GM12878 (cell line): ENCODE measurements at regions not wholly inside any gene's neighbourhood (a gene's known extent, or its start where the extent isn't known, plus 50 kb on each side); places are given as distances from the start of the nearest gene placed in this dataset.

Experiments
- ATAC-seq: fragments of 200-7000 bp; cut with Tn5 transposase; 3 replicates; pipeline ENCODE4 v1.9.1; 2020; ENCODE audit warnings: mild to moderate bottlenecking, moderate library complexity
- BruUV-seq: library from RNA; stranded (reverse); fragments of 400-500 nt; replicated peaks from 2 replicates; lab custom pipeline; 2021; lab: Mats Ljungman, UMichigan
- CTCF ChIA-PET: fragments of 300-600 bp; sonication (Branson Sonifier 250); formaldehyde crosslinking; extraction: SDS; loops from one replicate; lab custom pipeline; 2021; ENCODE audit warnings: inconsistent platforms; lab: Yijun Ruan, JAX
- POLR2A ChIA-PET: fragments of 350-600 bp; formaldehyde crosslinking; extraction: SDS; loops from one replicate; lab custom pipeline; 2021; ENCODE audit warnings: inconsistent platforms; lab: Charles Lee
- RAD21 ChIA-PET: fragments of 300-600 bp; sonication (Branson Sonifier 250); formaldehyde crosslinking; loops from one replicate; lab custom pipeline; 2023; ENCODE audit warnings: antibody characterized with exemption; ENCODE audit not compliant: unreplicated experiment; lab: Charles Lee
- SMC1A ChIA-PET: fragments of 300-600 bp; sonication (Branson Sonifier 250); formaldehyde crosslinking; loops from one replicate; lab custom pipeline; 2023; ENCODE audit not compliant: unreplicated experiment, uncharacterized antibody; lab: Charles Lee
- DNase-seq: peaks from one replicate; pipeline ENCODE4 v3.0.0-alpha.2; 2011; ENCODE audit warnings: low read depth, low spot score
- FAIRE-seq: peaks from 3 replicates; lab custom pipeline; 2011; peaks lifted over from hg19 to GRCh38; lab: Jason Lieb, UNC
- H2AFZ ChIP-seq: 2 replicates; pipeline ENCODE4 v1.6.0; 2011; ENCODE audit warnings: low read depth, low read length, control low read depth; ENCODE audit not compliant: control insufficient read depth
- H3K27ac ChIP-seq: 2 replicates; pipeline ENCODE4 v1.5.1; 2011; ENCODE audit warnings: control low read depth; ENCODE audit not compliant: control insufficient read depth, insufficient read depth
- H3K27me3 ChIP-seq, 2 experiments: replicated peaks in 1 of 2; 2 replicates each; pipeline versions ENCODE4 v1.6.0 to v1.6.1; 2011; ENCODE audit warnings: low read length in 1 of 2; ENCODE audit not compliant: control insufficient read depth in 2 of 2, insufficient read depth in 2 of 2
- H3K36me3 ChIP-seq, 2 experiments: 2 replicates each; pipeline ENCODE4 v1.5.1; 2011; ENCODE audit warnings: low read length in 1 of 2; ENCODE audit not compliant: control insufficient read depth in 2 of 2, insufficient read depth in 2 of 2
- H3K4me1 ChIP-seq: 2 replicates; pipeline ENCODE4 v1.6.1; 2011; ENCODE audit warnings: mild to moderate bottlenecking, low read length, moderate library complexity, mixed read lengths; ENCODE audit not compliant: control insufficient read depth, insufficient read depth
- H3K4me2 ChIP-seq: 2 replicates; pipeline ENCODE4 v1.6.0; 2011; ENCODE audit warnings: control low read depth; ENCODE audit not compliant: control insufficient read depth, insufficient read depth
- H3K4me3 ChIP-seq: fragments of 200-600 bp; sonication (generic); 2 replicates; pipeline ENCODE4 v1.5.1; 2016
- H3K79me2 ChIP-seq: 2 replicates; pipeline ENCODE4 v1.6.0; 2011; ENCODE audit warnings: low read length; ENCODE audit not compliant: control insufficient read depth, insufficient read depth
- H3K9ac ChIP-seq: 2 replicates; pipeline ENCODE4 v1.8.0; 2011; ENCODE audit warnings: low read length, control low read depth, mixed read lengths; ENCODE audit not compliant: control insufficient read depth, insufficient read depth
- H3K9me3 ChIP-seq: replicated peaks from 3 replicates; pipeline ENCODE4 v1.5.1; 2011; ENCODE audit warnings: mild to moderate bottlenecking, low read length; ENCODE audit not compliant: control insufficient read depth, insufficient read depth
- H4K20me1 ChIP-seq: 2 replicates; pipeline ENCODE4 v1.6.0; 2011; ENCODE audit not compliant: control insufficient read depth, insufficient read depth
- ASH2L ChIP-seq: fragments of 300-600, 200-600 bp; sonication (generic); IDR thresholded peaks from 2 replicates; pipeline ENCODE4 v1.6.1; 2017; ENCODE audit warnings: low read depth, mild to moderate bottlenecking, borderline replicate concordance
- ATF7 ChIP-seq: fragments of 450-650 bp; IDR thresholded peaks from 2 replicates; pipeline ENCODE4 v1.6.1; 2016; ENCODE audit warnings: low read depth, mild to moderate bottlenecking
- CEBPB ChIP-seq, 2 experiments: fragments of 150-350 bp in 1 of 2; IDR thresholded peaks; 2 replicates each; pipeline ENCODE4 v1.6.1; 2012 to 2014; ENCODE audit warnings: low read depth in 2 of 2, low read length in 2 of 2, borderline replicate concordance in 1 of 2, inconsistent platforms in 1 of 2
- DPF2 ChIP-seq: fragments of 450-650 bp; IDR thresholded peaks from 2 replicates; pipeline ENCODE4 v1.6.1; 2017; ENCODE audit warnings: mild to moderate bottlenecking
- E4F1 ChIP-seq: fragments of 450-650 bp; IDR thresholded peaks from 2 replicates; pipeline ENCODE4 v1.6.1; 2018; ENCODE audit warnings: borderline replicate concordance, mild to moderate bottlenecking; ENCODE audit not compliant: partially characterized antibody
- FOS ChIP-seq: IDR thresholded peaks from 3 replicates; pipeline ENCODE4 v1.6.1; 2011; ENCODE audit warnings: borderline replicate concordance; ENCODE audit not compliant: insufficient read length; ENCODE audit errors: extremely low read depth
- IKZF1 ChIP-seq: fragments of 450-650 bp; conservative IDR thresholded peaks from 2 replicates; pipeline ENCODE4 v1.6.1; 2017; ENCODE audit warnings: antibody characterized with exemption, mild to moderate bottlenecking
- JUNB ChIP-seq: IDR thresholded peaks from 2 replicates; pipeline ENCODE4 v1.6.1; 2016; ENCODE audit warnings: antibody characterized with exemption, mild to moderate bottlenecking
- KAT2A ChIP-seq: conservative IDR thresholded peaks from 2 replicates; pipeline ENCODE4 v1.6.1; 2011; ENCODE audit warnings: low read depth, low read length; ENCODE audit not compliant: control insufficient read depth
- MTA2 ChIP-seq: fragments of 450-650 bp; IDR thresholded peaks from 2 replicates; pipeline ENCODE4 v1.6.1; 2016; ENCODE audit warnings: low read depth, mild to moderate bottlenecking, moderate library complexity
- NFYA ChIP-seq: IDR thresholded peaks from 2 replicates; pipeline ENCODE4 v1.6.1; 2011; ENCODE audit warnings: low read depth, mild to moderate bottlenecking, low read length, improper control_type of control experiment, borderline replicate concordance
- RBBP5 ChIP-seq: fragments of 200-600 bp; sonication (generic); conservative IDR thresholded peaks from 2 replicates; pipeline ENCODE4 v1.6.1; 2016
- SREBF1 ChIP-seq: IDR thresholded peaks from 2 replicates; pipeline ENCODE4 v1.6.1; 2012; ENCODE audit warnings: mild to moderate bottlenecking, low read length
- YY1 ChIP-seq: IDR thresholded peaks from 2 replicates; pipeline ENCODE4 v1.6.1; 2011; ENCODE audit warnings: low read depth, mild to moderate bottlenecking, low read length
- ZBED1 ChIP-seq: IDR thresholded peaks from 2 replicates; pipeline ENCODE4 v1.6.1; 2016; ENCODE audit warnings: borderline replicate concordance
- ZNF24 ChIP-seq: fragments of 450-650 bp; IDR thresholded peaks from 2 replicates; pipeline ENCODE4 v1.6.1; 2017; ENCODE audit warnings: antibody characterized with exemption, mild to moderate bottlenecking
- WGBS: methylation state at CpG from one replicate; pipeline ENCODE4 v1.1.6; 2016; ENCODE audit warnings: low lambda C conversion rate; ENCODE audit not compliant: insufficient replicate concordance, insufficient coverage; ENCODE audit errors: missing lambda C conversion rate; 5-methylcytosine and 5-hydroxymethylcytosine counted together
- in situ Hi-C: fragments of 300-500 bp; cut with MboI; formaldehyde crosslinking; loops from 9 replicates; pipeline ENCODE4 v1.14.3; 2018; ENCODE audit warnings: mixed read lengths
- intact Hi-C: fragments of 100-400 bp; cut with micrococcal nuclease; formaldehyde crosslinking; loops from one replicate; pipeline ENCODE4 v1.14.2; 2022; ENCODE audit not compliant: unreplicated experiment

GRCh38 chr1:208357644-208358507 lies 113.7 kb upstream of the PLXNA2 start:
- no peak for FAIRE-seq

More at GRCh38 chr1:208357644-208358507, 113.7 kb upstream of the PLXNA2 start:
- DNase-seq = no peak
- Histone ChIP-seq H3K27ac (no peak overlapping the region), H3K79me2 (no peaks in the 10 kb centered on the region), H3K4me2 (no peak overlapping the region), H3K36me3 (no peaks in the 10 kb centered on the region), H3K9me3 (no peaks in the 10 kb centered on the region), H3K4me3 (no peak overlapping the region), H2AFZ (no peak overlapping the region), H3K27me3 (no peaks in the 10 kb centered on the region; a peak in 2 of 4 replicates), H3K9ac (no peak overlapping the region), H3K4me1 (no peaks in the 10 kb centered on the region), H4K20me1 (no peaks in the 10 kb centered on the region)
- BruUV-seq = no TSS peak
- ChIA-PET RAD21 (no interaction called here), POLR2A (no interaction called here), SMC1A (interaction anchor here (1.1 kb wide), 1 partner anchor 10 kb away, joined by 3 read pairs; no protein-coding TSS in a partner anchor), CTCF (interaction anchor here (0.6 kb wide), 1 partner anchor 280 kb away, joined by 3 read pairs; no protein-coding TSS in a partner anchor)
- TF ChIP-seq ZNF24 (no peak), IKZF1 (no peak), SREBF1 (no peak), CEBPB (IDR thresholded peaks at IDR 0.05; ENCODE audit: borderline replicate concordance in 1 of 2, low read depth in 2 of 2, low read length in 2 of 2) (no peak), DPF2 (no peak), YY1 (no peak), MTA2 (no peak), E4F1 (no peak), KAT2A (no peak), NFYA (no peak), RBBP5 (no peak), ASH2L (no peak), JUNB (no peak), ATF7 (no peak), FOS (no peak), ZBED1 (no peak)
- 11% methylated on average over 8 of the region's 8 CpGs for WGBS
- in situ Hi-C loops (no loop called here), intact Hi-C loops (no loop called here)
- no peak for ATAC-seq
